MG63 (cell line): ENCODE measurements at regions not wholly inside any gene's neighbourhood (a gene's known extent, or its start where the extent isn't known, plus 50 kb on each side); places are given as distances from the start of the nearest gene placed in this dataset.
A peak's percentile ranks its signal among the peaks of the same experiment; 100 is the strongest.
"Not testable (repeated sequence)": the region's sequence is repeated elsewhere in the genome, so short reads cannot be mapped to it uniquely, and the experiment has no call there.

ENCODE experiments used
- DNase-seq: peaks from one replicate; pipeline ENCODE4 v3.0.0-alpha.2; 2020
- H3K27me3 ChIP-seq: fragments of 250-450 bp; sonication (Bioruptor Pico); 2 replicates; pipeline ENCODE4 v1.5.1; 2020; ENCODE audit warnings: mild to moderate bottlenecking, moderate library complexity
- H3K36me3 ChIP-seq: fragments of 250-450 bp; sonication (Bioruptor Pico); 2 replicates; pipeline ENCODE4 v1.5.1; 2020; ENCODE audit warnings: mild to moderate bottlenecking, moderate library complexity
- H3K4me3 ChIP-seq: fragments of 250-450 bp; sonication (Bioruptor Pico); 2 replicates; pipeline ENCODE4 v1.5.1; 2020; ENCODE audit warnings: mild to moderate bottlenecking, moderate library complexity
- H3K9me3 ChIP-seq: fragments of 250-450 bp; sonication (Bioruptor Pico); 2 replicates; pipeline ENCODE4 v1.5.1; 2020; ENCODE audit warnings: mild to moderate bottlenecking, moderate library complexity

GRCh38 chr9:61817127-61817705 lies 627.4 kb downstream of the SPATA31A7 start:
- not testable (repeated sequence) for DNase-seq, H3K4me3 ChIP-seq, H3K27me3 ChIP-seq, H3K9me3 ChIP-seq, H3K36me3 ChIP-seq

GRCh38 chr9:61853624-61854259 lies 663.9 kb downstream of the SPATA31A7 start:
- not testable (repeated sequence) for H3K36me3 ChIP-seq, H3K27me3 ChIP-seq, H3K4me3 ChIP-seq, H3K9me3 ChIP-seq
- peak; percentile 68 for DNase-seq

- not testable (repeated sequence) for H3K9me3 ChIP-seq, DNase-seq, H3K4me3 ChIP-seq, H3K27me3 ChIP-seq, H3K36me3 ChIP-seq
Observed at GRCh38 chr9:61854260-61854640, 664.4 kb downstream of the SPATA31A7 start.

- not testable (repeated sequence) for H3K36me3 ChIP-seq, H3K4me3 ChIP-seq, DNase-seq, H3K9me3 ChIP-seq, H3K27me3 ChIP-seq
Observed at GRCh38 chr9:61856283-61856682, 666.4 kb downstream of the SPATA31A7 start.

- H3K4me3 ChIP-seq, DNase-seq, H3K9me3 ChIP-seq, H3K27me3 ChIP-seq, H3K36me3 ChIP-seq: not testable (repeated sequence)
Observed at GRCh38 chr9:61856858-61857453, 667.1 kb downstream of the SPATA31A7 start.

- not testable (repeated sequence) for H3K9me3 ChIP-seq, DNase-seq, H3K27me3 ChIP-seq, H3K36me3 ChIP-seq, H3K4me3 ChIP-seq
Observed at GRCh38 chr9:61857709-61858351, 668.0 kb downstream of the SPATA31A7 start.

- not testable (repeated sequence) for H3K9me3 ChIP-seq, H3K4me3 ChIP-seq, H3K36me3 ChIP-seq, DNase-seq, H3K27me3 ChIP-seq
Observed at GRCh38 chr9:61862431-61862971, 672.7 kb downstream of the SPATA31A7 start.

GRCh38 chr9:61864463-61864862 lies 674.6 kb downstream of the SPATA31A7 start:
- not testable (repeated sequence) for H3K4me3 ChIP-seq, H3K27me3 ChIP-seq

GRCh38 chr9:61868965-61869364 lies 679.1 kb downstream of the SPATA31A7 start:
- not testable (repeated sequence) for H3K4me3 ChIP-seq, H3K36me3 ChIP-seq, H3K27me3 ChIP-seq, H3K9me3 ChIP-seq, DNase-seq

More at GRCh38 chr9:61864463-61864862, 674.6 kb downstream of the SPATA31A7 start:
- H3K36me3 ChIP-seq, H3K9me3 ChIP-seq, DNase-seq: not testable (repeated sequence)

- DNase-seq, H3K9me3 ChIP-seq, H3K4me3 ChIP-seq, H3K27me3 ChIP-seq, H3K36me3 ChIP-seq: not testable (repeated sequence)
Observed at GRCh38 chr9:61872329-61872728, 682.5 kb downstream of the SPATA31A7 start.
